ENCODE measurements at regions not wholly inside any gene's neighbourhood (a gene's known extent, or its start where the extent isn't known, plus 50 kb on each side); places are given as distances from the start of the nearest gene placed in this dataset.

- TF ChIP-seq, protein P1, sequence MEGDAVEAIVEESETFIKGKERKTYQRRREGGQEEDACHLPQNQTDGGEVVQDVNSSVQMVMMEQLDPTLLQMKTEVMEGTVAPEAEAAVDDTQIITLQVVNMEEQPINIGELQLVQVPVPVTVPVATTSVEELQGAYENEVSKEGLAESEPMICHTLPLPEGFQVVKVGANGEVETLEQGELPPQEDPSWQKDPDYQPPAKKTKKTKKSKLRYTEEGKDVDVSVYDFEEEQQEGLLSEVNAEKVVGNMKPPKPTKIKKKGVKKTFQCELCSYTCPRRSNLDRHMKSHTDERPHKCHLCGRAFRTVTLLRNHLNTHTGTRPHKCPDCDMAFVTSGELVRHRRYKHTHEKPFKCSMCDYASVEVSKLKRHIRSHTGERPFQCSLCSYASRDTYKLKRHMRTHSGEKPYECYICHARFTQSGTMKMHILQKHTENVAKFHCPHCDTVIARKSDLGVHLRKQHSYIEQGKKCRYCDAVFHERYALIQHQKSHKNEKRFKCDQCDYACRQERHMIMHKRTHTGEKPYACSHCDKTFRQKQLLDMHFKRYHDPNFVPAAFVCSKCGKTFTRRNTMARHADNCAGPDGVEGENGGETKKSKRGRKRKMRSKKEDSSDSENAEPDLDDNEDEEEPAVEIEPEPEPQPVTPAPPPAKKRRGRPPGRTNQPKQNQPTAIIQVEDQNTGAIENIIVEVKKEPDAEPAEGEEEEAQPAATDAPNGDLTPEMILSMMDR (IDR thresholded peaks at IDR 0.05), result no peak
- TF ChIP-seq ZFX (IDR thresholded peaks at IDR 0.05; ENCODE audit: borderline replicate concordance), result no peak
These were observed 609.8 kb downstream of the IRX1 start for GRCh38 chr5:4205398-4205797.

All from 22Rv1 (cell line).